Keratinocyte (primary cell): ENCODE measurements at regions not wholly inside any gene's neighbourhood (a gene's known extent, or its start where the extent isn't known, plus 50 kb on each side); places are given as distances from the start of the nearest gene placed in this dataset.

Experiments used
- DNase-seq: peaks from one replicate; pipeline ENCODE4 v3.0.0-alpha.2; 2011; ENCODE audit warnings: low read depth, missing footprints, low spot score
- FAIRE-seq: peaks from 2 replicates; lab custom pipeline; 2011; peaks lifted over from hg19 to GRCh38; lab: Jason Lieb, UNC
- H2AFZ ChIP-seq: 2 replicates; pipeline ENCODE4 v1.6.0; 2012; ENCODE audit warnings: low read length, control low read depth, inconsistent platforms; ENCODE audit not compliant: control insufficient read depth
- H3K27ac ChIP-seq: 2 replicates; pipeline ENCODE4 v1.5.1; 2011; ENCODE audit warnings: low read length; ENCODE audit not compliant: control insufficient read depth, insufficient read depth
- H3K27me3 ChIP-seq: 3 replicates; pipeline ENCODE4 v1.6.0; 2011; ENCODE audit warnings: low read length; ENCODE audit not compliant: control insufficient read depth, insufficient read depth; ENCODE audit errors: extremely low read depth
- H3K36me3 ChIP-seq, 2 experiments: 2 replicates in 1 of 2; 3 replicates in 1 of 2; pipeline ENCODE4 v1.5.1; 2011; ENCODE audit warnings: low read length in 2 of 2, mild to moderate bottlenecking in 1 of 2; ENCODE audit not compliant: control insufficient read depth in 2 of 2, insufficient read depth in 2 of 2; ENCODE audit errors: extremely low read depth in 1 of 2
- H3K4me1 ChIP-seq: 3 replicates; pipeline ENCODE4 v1.5.1; 2011; ENCODE audit warnings: low read length; ENCODE audit not compliant: control insufficient read depth, insufficient read depth; ENCODE audit errors: extremely low read depth
- H3K4me2 ChIP-seq: 3 replicates; pipeline ENCODE4 v1.6.0; 2011; ENCODE audit warnings: low read depth, low read length; ENCODE audit not compliant: control insufficient read depth, insufficient read depth; ENCODE audit errors: extremely low read depth
- H3K4me3 ChIP-seq, 3 experiments: fragments of 200-600 bp in 1 of 3; sonication (generic) in 1 of 3; 2 replicates in 2 of 3; 3 replicates in 1 of 3; pipeline ENCODE4 v1.5.1; 2011 to 2016; ENCODE audit warnings: low read length in 3 of 3, mild to moderate bottlenecking in 3 of 3, control low read depth in 2 of 3, inconsistent platforms in 1 of 3, low read depth in 1 of 3, mixed read lengths in 1 of 3, mixed run types in 1 of 3, moderate library complexity in 1 of 3; ENCODE audit not compliant: control insufficient read depth in 2 of 3, insufficient read depth in 2 of 3; ENCODE audit errors: extremely low read depth in 1 of 3
- H3K79me2 ChIP-seq: 2 replicates; pipeline ENCODE4 v1.6.0; 2012; ENCODE audit warnings: low read length; ENCODE audit not compliant: control insufficient read depth, insufficient read depth
- H3K9ac ChIP-seq: 3 replicates; pipeline ENCODE4 v1.6.0; 2011; ENCODE audit warnings: low read length; ENCODE audit not compliant: control insufficient read depth, insufficient read depth; ENCODE audit errors: extremely low read depth
- H3K9me1 ChIP-seq: 3 replicates; pipeline ENCODE4 v1.6.0; 2011; ENCODE audit warnings: low read length; ENCODE audit not compliant: control insufficient read depth, insufficient read depth; ENCODE audit errors: extremely low read depth
- H3K9me3 ChIP-seq: 2 replicates; pipeline ENCODE4 v1.5.1; 2012; ENCODE audit warnings: low read depth, low read length; ENCODE audit not compliant: control insufficient read depth
- H4K20me1 ChIP-seq: 3 replicates; pipeline ENCODE4 v1.6.0; 2011; ENCODE audit warnings: low read length; ENCODE audit not compliant: control insufficient read depth, insufficient read depth; ENCODE audit errors: extremely low read depth
- EZH2 ChIP-seq: IDR thresholded peaks from one replicate; pipeline ENCODE4 v1.6.1; 2012; ENCODE audit warnings: inconsistent platforms, mild to moderate bottlenecking, low read length, moderate library complexity
- dilution Hi-C: fragments of 300-500 bp; cut with MboI; formaldehyde crosslinking; loops from one replicate; pipeline ENCODE4 v1.7.0; 2020; ENCODE audit warnings: low sequenced_read_pairs; ENCODE audit not compliant: extremely low pct_ligation_motif_present
- TF ChIP-seq, protein P1 (sequence below), 3 experiments: IDR thresholded peaks in 1 of 3; conservative IDR thresholded peaks in 1 of 3; optimal IDR thresholded peaks in 1 of 3; 2 replicates in 2 of 3; 3 replicates in 1 of 3; pipeline versions ENCODE3 to v1.5.1; 2011; ENCODE audit warnings: low read length in 3 of 3, mild to moderate bottlenecking in 3 of 3, moderate library complexity in 2 of 3, control low read depth in 1 of 3, inconsistent platforms in 1 of 3; ENCODE audit not compliant: insufficient read depth in 2 of 3; ENCODE audit errors: extremely low read depth in 1 of 3

DNA sequence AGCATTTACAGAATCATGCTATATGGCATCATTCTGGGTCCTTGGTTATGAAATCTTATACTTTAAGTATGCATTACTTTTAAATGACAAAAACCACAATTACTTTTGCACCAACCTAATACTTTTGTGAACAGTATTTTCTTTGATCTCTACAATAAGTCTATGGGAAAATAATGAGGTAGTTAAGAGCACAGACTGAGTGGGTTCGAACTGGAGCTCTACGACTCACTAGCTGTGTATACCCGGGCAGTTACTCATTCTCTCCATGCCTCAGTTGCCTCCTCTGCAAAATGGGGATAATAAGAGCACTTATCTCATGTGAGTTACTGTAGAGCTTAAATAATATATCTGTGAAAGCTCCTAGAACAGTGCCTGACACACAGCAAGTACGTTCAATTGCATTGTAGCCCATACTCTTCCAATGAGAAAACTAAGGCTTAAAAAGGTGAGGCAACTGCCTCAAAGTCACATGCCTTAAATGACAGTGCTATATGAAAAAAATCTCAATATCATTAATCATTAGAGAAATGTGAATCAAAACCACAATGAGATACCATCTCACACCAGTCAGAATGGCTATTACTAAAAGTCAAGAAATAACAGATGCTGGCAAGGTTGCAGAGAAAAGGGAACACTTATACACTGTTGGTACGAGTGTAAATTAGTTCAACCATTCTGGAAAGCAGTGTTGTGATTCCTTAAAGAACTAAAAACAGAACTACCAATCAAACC is 151.5 kb downstream of the CHIC2 start:
- no peak overlapping the region for H3K4me2 ChIP-seq
- no peaks in the 10 kb centered on the region for H3K79me2 ChIP-seq
- no peak for DNase-seq
- H3K9me1 ChIP-seq, result no peaks in the 10 kb centered on the region
- FAIRE-seq, result no peak
- no peak overlapping the region for H3K4me3 ChIP-seq
- H3K36me3 ChIP-seq, result no peaks in the 10 kb centered on the region
- H3K9me3 ChIP-seq, result no peaks in the 10 kb centered on the region
- no peak overlapping the region for H3K27ac ChIP-seq
- H3K27me3 ChIP-seq, result no peaks in the 10 kb centered on the region
- H3K9ac ChIP-seq, result no peak overlapping the region
- no peak overlapping the region for H2AFZ ChIP-seq
- no peaks in the 10 kb centered on the region for H4K20me1 ChIP-seq
- peaks cover 68% of the 10 kb centered on the region for H3K4me1 ChIP-seq
- TF ChIP-seq, protein P1, sequence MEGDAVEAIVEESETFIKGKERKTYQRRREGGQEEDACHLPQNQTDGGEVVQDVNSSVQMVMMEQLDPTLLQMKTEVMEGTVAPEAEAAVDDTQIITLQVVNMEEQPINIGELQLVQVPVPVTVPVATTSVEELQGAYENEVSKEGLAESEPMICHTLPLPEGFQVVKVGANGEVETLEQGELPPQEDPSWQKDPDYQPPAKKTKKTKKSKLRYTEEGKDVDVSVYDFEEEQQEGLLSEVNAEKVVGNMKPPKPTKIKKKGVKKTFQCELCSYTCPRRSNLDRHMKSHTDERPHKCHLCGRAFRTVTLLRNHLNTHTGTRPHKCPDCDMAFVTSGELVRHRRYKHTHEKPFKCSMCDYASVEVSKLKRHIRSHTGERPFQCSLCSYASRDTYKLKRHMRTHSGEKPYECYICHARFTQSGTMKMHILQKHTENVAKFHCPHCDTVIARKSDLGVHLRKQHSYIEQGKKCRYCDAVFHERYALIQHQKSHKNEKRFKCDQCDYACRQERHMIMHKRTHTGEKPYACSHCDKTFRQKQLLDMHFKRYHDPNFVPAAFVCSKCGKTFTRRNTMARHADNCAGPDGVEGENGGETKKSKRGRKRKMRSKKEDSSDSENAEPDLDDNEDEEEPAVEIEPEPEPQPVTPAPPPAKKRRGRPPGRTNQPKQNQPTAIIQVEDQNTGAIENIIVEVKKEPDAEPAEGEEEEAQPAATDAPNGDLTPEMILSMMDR (optimal IDR thresholded peaks at IDR 0.05 in 1 of 3, IDR thresholded peaks at IDR 0.05 in 1 of 3, conservative IDR thresholded peaks at IDR 0.05 in 1 of 3; ENCODE audit: extremely low read depth in 1 of 3, insufficient read depth in 2 of 3, low read length in 3 of 3), result no peak
- TF ChIP-seq EZH2, result no peak
- dilution Hi-C loops, result no loop called here

DNA sequence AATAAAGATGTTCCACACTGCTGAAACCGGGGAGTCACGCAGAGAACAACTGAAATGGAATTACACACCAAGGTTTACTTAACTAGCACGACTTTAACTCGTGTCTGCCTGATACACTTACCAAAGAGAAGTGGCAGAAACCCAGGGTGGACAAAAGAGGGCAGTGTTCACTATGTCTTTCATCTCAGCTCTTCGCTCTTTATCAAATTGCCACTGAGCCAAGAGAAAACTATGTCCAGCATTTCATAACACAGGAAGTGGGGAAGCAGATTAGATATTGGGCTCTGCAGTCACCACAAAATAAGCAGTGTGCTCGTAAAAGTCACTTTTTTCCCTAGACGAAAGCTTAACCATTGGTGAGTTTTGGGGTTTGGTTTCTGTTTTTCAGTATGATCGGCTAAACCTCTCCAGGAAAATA is 155.7 kb downstream of the CHIC2 start:
- dilution Hi-C loops, result no loop called here
- no peaks in the 10 kb centered on the region for H3K9me3 ChIP-seq
- peak overlapping the region; percentile 79 for H3K4me2 ChIP-seq
- DNase-seq (no peak), FAIRE-seq (peak; percentile 98)
- no peaks in the 10 kb centered on the region for H3K36me3 ChIP-seq
- peak overlapping the region in 2 of 3 experiments; percentile 12 to 16 for H3K4me3 ChIP-seq
- TF ChIP-seq, protein P1 (optimal IDR thresholded peaks at IDR 0.05 in 1 of 3, IDR thresholded peaks at IDR 0.05 in 1 of 3, conservative IDR thresholded peaks at IDR 0.05 in 1 of 3; ENCODE audit: extremely low read depth in 1 of 3, insufficient read depth in 2 of 3, low read length in 3 of 3), result peak; percentile 70 to 89 (median 81)
- no peak for TF ChIP-seq EZH2
- H3K4me1 ChIP-seq, result peaks cover 42% of the 10 kb centered on the region
- H2AFZ ChIP-seq, result peak overlapping the region; percentile 4
- H3K9me1 ChIP-seq, result no peaks in the 10 kb centered on the region
- no peaks in the 10 kb centered on the region for H3K79me2 ChIP-seq
- peak overlapping the region; percentile 34 for H3K27ac ChIP-seq
- no peaks in the 10 kb centered on the region for H4K20me1 ChIP-seq
- no peak overlapping the region for H3K9ac ChIP-seq
- no peaks in the 10 kb centered on the region for H3K27me3 ChIP-seq
